ENCODE measurements at regions not wholly inside any gene's neighbourhood (a gene's known extent, or its start where the extent isn't known, plus 50 kb on each side); places are given as distances from the start of the nearest gene placed in this dataset.

- intact Hi-C loops (cut with micrococcal nuclease): no loop called here
- POLR2A ChIA-PET: no interaction called here
Measured at GRCh38 chr6:145082359-145082758, 653.0 kb downstream of the EPM2A start.

GRCh38 chr6:145086197-145086596, 649.1 kb downstream of the EPM2A start:
- no peak for TF ChIP-seq EZH2 (IDR thresholded peaks at IDR 0.05; ENCODE audit: borderline replicate concordance, insufficient read depth, low read depth, low read length, poor library complexity, severe bottlenecking)
- TF ChIP-seq CTCF (IDR thresholded peaks at IDR 0.05): no peak
- no peak for ATAC-seq (ENCODE audit: low read depth)
- no peak overlapping the region for H3K4me3 ChIP-seq (ENCODE audit: control extremely low read depth in 1 of 5, extremely low read depth in 1 of 5, insufficient read depth in 1 of 5, low read depth in 2 of 5, low read length in 4 of 5)
- H3K4me1 Mint-ChIP-seq: no peaks in the 10 kb centered on the region
- H3K27ac ChIP-seq (ENCODE audit: low read length in 2 of 2): no peak overlapping the region
- H3K4me1 ChIP-seq (ENCODE audit: control insufficient read depth in 2 of 2, insufficient read depth in 2 of 2, low read length in 2 of 2): no peaks in the 10 kb centered on the region
- no peak for DNase-seq
- ChIA-PET POLR2A (no interaction called here), CTCF (no interaction called here)
- H3K9ac ChIP-seq (ENCODE audit: low read length): no peak overlapping the region
- 73% methylated on average over 1 of the region's 3 CpGs for WGBS (ENCODE audit: insufficient coverage)
- H2AFZ ChIP-seq (ENCODE audit: insufficient read depth, low read depth, low read length, poor library complexity, severe bottlenecking): no peak overlapping the region
- intact Hi-C loops (cut with micrococcal nuclease): no loop called here
- H4K20me1 ChIP-seq (ENCODE audit: control insufficient read depth, insufficient read depth, low read length, poor library complexity, severe bottlenecking): no peaks in the 10 kb centered on the region
- H3K4me3 Mint-ChIP-seq: no peak overlapping the region
- no peak overlapping the region for H3K4me2 ChIP-seq (replicated peaks; ENCODE audit: low read depth, low read length, poor library complexity, severe bottlenecking)
- no peaks in the 10 kb centered on the region for H3K79me2 ChIP-seq (ENCODE audit: control insufficient read depth, insufficient read depth, low read length)
- no peaks in the 10 kb centered on the region for H3K9me3 Mint-ChIP-seq (ENCODE audit: insufficient read depth)
- H3K36me3 ChIP-seq (replicated peaks in 1 of 2; ENCODE audit: control extremely low read depth in 1 of 2, control insufficient read depth in 1 of 2, extremely low read depth in 1 of 2, insufficient read depth in 2 of 2, low read length in 1 of 2): no peaks in the 10 kb centered on the region
- no peaks in the 10 kb centered on the region for H3K27me3 ChIP-seq (replicated peaks in 1 of 4; ENCODE audit: control extremely low read depth in 1 of 4, control insufficient read depth in 3 of 4, insufficient read depth in 4 of 4, low read length in 3 of 4)
- peaks cover 5% of the 10 kb centered on the region for H3K27me3 Mint-ChIP-seq
- no peak overlapping the region for H3K27ac Mint-ChIP-seq
- no peaks in the 10 kb centered on the region for H3K9me3 ChIP-seq (ENCODE audit: control extremely low read depth in 1 of 3, control insufficient read depth in 2 of 3, insufficient read depth in 1 of 3, low read length in 2 of 3)

More at GRCh38 chr6:145082359-145082758, 653.0 kb downstream of the EPM2A start:
- Mint-ChIP-seq H3K4me1 (no peaks in the 10 kb centered on the region), H3K27ac (no peak overlapping the region), H3K4me3 (no peak overlapping the region), H3K9me3 (ENCODE audit: insufficient read depth) (no peaks in the 10 kb centered on the region), H3K27me3 (no peaks in the 10 kb centered on the region)
- no peak overlapping the region for H3K27ac ChIP-seq (ENCODE audit: low read length in 2 of 2)
- DNase-seq (no peak), ATAC-seq (ENCODE audit: low read depth) (no peak)
- H3K4me2 ChIP-seq (replicated peaks; ENCODE audit: low read depth, low read length, poor library complexity, severe bottlenecking): no peak overlapping the region
- no peak overlapping the region for H3K9ac ChIP-seq (ENCODE audit: low read length)
- WGBS (ENCODE audit: insufficient coverage): no CpG with 5 or more reads among the region's 4 CpGs
- no peak overlapping the region for H3K4me3 ChIP-seq (ENCODE audit: control extremely low read depth in 1 of 5, extremely low read depth in 1 of 5, insufficient read depth in 1 of 5, low read depth in 2 of 5, low read length in 4 of 5)
- H3K27me3 ChIP-seq (replicated peaks in 1 of 4; ENCODE audit: control extremely low read depth in 1 of 4, control insufficient read depth in 3 of 4, insufficient read depth in 4 of 4, low read length in 3 of 4): no peaks in the 10 kb centered on the region
- no peaks in the 10 kb centered on the region for H3K79me2 ChIP-seq (ENCODE audit: control insufficient read depth, insufficient read depth, low read length)
- H3K36me3 ChIP-seq (replicated peaks in 1 of 2; ENCODE audit: control extremely low read depth in 1 of 2, control insufficient read depth in 1 of 2, extremely low read depth in 1 of 2, insufficient read depth in 2 of 2, low read length in 1 of 2): no peaks in the 10 kb centered on the region
- H4K20me1 ChIP-seq (ENCODE audit: control insufficient read depth, insufficient read depth, low read length, poor library complexity, severe bottlenecking): no peaks in the 10 kb centered on the region
- CTCF ChIA-PET: no interaction called here
- H2AFZ ChIP-seq (ENCODE audit: insufficient read depth, low read depth, low read length, poor library complexity, severe bottlenecking): no peak overlapping the region
- H3K9me3 ChIP-seq (ENCODE audit: control extremely low read depth in 1 of 3, control insufficient read depth in 2 of 3, insufficient read depth in 1 of 3, low read length in 2 of 3): no peaks in the 10 kb centered on the region
- no peak for TF ChIP-seq EZH2 (IDR thresholded peaks at IDR 0.05; ENCODE audit: borderline replicate concordance, insufficient read depth, low read depth, low read length, poor library complexity, severe bottlenecking)
- no peaks in the 10 kb centered on the region for H3K4me1 ChIP-seq (ENCODE audit: control insufficient read depth in 2 of 2, insufficient read depth in 2 of 2, low read length in 2 of 2)
